ENCODE measurements at regions not wholly inside any gene's neighbourhood (a gene's known extent, or its start where the extent isn't known, plus 50 kb on each side); places are given as distances from the start of the nearest gene placed in this dataset.

- H3K4me3 ChIP-seq (ENCODE audit: low read depth, low read length): no peak overlapping the region
- DNase-seq (ENCODE audit: low read depth): no peak
- TF ChIP-seq MYC (IDR thresholded peaks at IDR 0.05; ENCODE audit: low read depth, low read length): no peak
- TF ChIP-seq CTCF (IDR thresholded peaks at IDR 0.05; ENCODE audit: low read depth, low read length): no peak
- TF ChIP-seq MAX (IDR thresholded peaks at IDR 0.05; ENCODE audit: low read depth, low read length): no peak
- TF ChIP-seq POLR2A (IDR thresholded peaks at IDR 0.05; ENCODE audit: extremely low read depth, insufficient read length): no peak
These were observed 275.9 kb upstream of the TBL1XR1 start for GRCh38 chr3:177473184-177473583.

- DNase-seq (ENCODE audit: low read depth): no peak
- no peak for TF ChIP-seq CTCF (IDR thresholded peaks at IDR 0.05; ENCODE audit: low read depth, low read length)
- TF ChIP-seq MAX (IDR thresholded peaks at IDR 0.05; ENCODE audit: low read depth, low read length): no peak
- TF ChIP-seq MYC (IDR thresholded peaks at IDR 0.05; ENCODE audit: low read depth, low read length): no peak
- no peak for TF ChIP-seq POLR2A (IDR thresholded peaks at IDR 0.05; ENCODE audit: extremely low read depth, insufficient read length)
- H3K4me3 ChIP-seq (ENCODE audit: low read depth, low read length): no peak overlapping the region
These were observed 276.6 kb upstream of the TBL1XR1 start for GRCh38 chr3:177473903-177474302.

- H3K4me3 ChIP-seq (ENCODE audit: low read depth, low read length): no peak overlapping the region
- TF ChIP-seq CTCF (IDR thresholded peaks at IDR 0.05; ENCODE audit: low read depth, low read length) (no peak), MAX (IDR thresholded peaks at IDR 0.05; ENCODE audit: low read depth, low read length) (no peak), POLR2A (IDR thresholded peaks at IDR 0.05; ENCODE audit: extremely low read depth, insufficient read length) (no peak), MYC (IDR thresholded peaks at IDR 0.05; ENCODE audit: low read depth, low read length) (no peak)
- no peak for DNase-seq (ENCODE audit: low read depth)
These were observed 277.5 kb upstream of the TBL1XR1 start for GRCh38 chr3:177474652-177475355.

GRCh38 chr3:177475356-177475665 lies 278.0 kb upstream of the TBL1XR1 start:
- no peak for TF ChIP-seq MYC (IDR thresholded peaks at IDR 0.05; ENCODE audit: low read depth, low read length)
- TF ChIP-seq POLR2A (IDR thresholded peaks at IDR 0.05; ENCODE audit: extremely low read depth, insufficient read length): no peak
- TF ChIP-seq CTCF (IDR thresholded peaks at IDR 0.05; ENCODE audit: low read depth, low read length): no peak
- no peak for TF ChIP-seq MAX (IDR thresholded peaks at IDR 0.05; ENCODE audit: low read depth, low read length)
- DNase-seq (ENCODE audit: low read depth): no peak

GRCh38 chr3:177476495-177476894 lies 279.2 kb upstream of the TBL1XR1 start:
- no peak overlapping the region for H3K4me3 ChIP-seq (ENCODE audit: low read depth, low read length)
- no peak for DNase-seq (ENCODE audit: low read depth)
- no peak for TF ChIP-seq POLR2A (IDR thresholded peaks at IDR 0.05; ENCODE audit: extremely low read depth, insufficient read length)
- no peak for TF ChIP-seq MYC (IDR thresholded peaks at IDR 0.05; ENCODE audit: low read depth, low read length)
- no peak for TF ChIP-seq CTCF (IDR thresholded peaks at IDR 0.05; ENCODE audit: low read depth, low read length)
- no peak for TF ChIP-seq MAX (IDR thresholded peaks at IDR 0.05; ENCODE audit: low read depth, low read length)

More at GRCh38 chr3:177475356-177475665, 278.0 kb upstream of the TBL1XR1 start:
- H3K4me3 ChIP-seq (ENCODE audit: low read depth, low read length): no peak overlapping the region
